MM.1S (cell line): ENCODE measurements at regions not wholly inside any gene's neighbourhood (a gene's known extent, or its start where the extent isn't known, plus 50 kb on each side); places are given as distances from the start of the nearest gene placed in this dataset.

Experiments used
- DNase-seq: peaks from one replicate; pipeline ENCODE4 v3.0.0-alpha.2; 2015
- H2AFZ ChIP-seq: fragments of 300-600 bp; sonication (generic); 2 replicates; pipeline ENCODE4 v1.6.0; 2016; ENCODE audit warnings: antibody characterized with exemption, low read length
- H3F3A ChIP-seq: fragments of 300-600 bp; sonication (generic); 2 replicates; pipeline ENCODE4 v1.6.1; 2016; ENCODE audit warnings: mild to moderate bottlenecking, antibody characterized with exemption, low read length, moderate library complexity, mixed read lengths; ENCODE audit not compliant: insufficient read depth
- H3K27ac ChIP-seq: fragments of 300-600 bp; sonication (generic); 2 replicates; pipeline ENCODE4 v1.5.1; 2016; ENCODE audit warnings: mild to moderate bottlenecking, low read length
- H3K27me3 ChIP-seq: fragments of 300-600 bp; sonication (generic); replicated peaks from 2 replicates; pipeline ENCODE4 v1.6.0; 2016; ENCODE audit warnings: low read length; ENCODE audit not compliant: insufficient read depth
- H3K36me3 ChIP-seq: fragments of 300-600 bp; sonication (generic); replicated peaks from 2 replicates; pipeline ENCODE4 v1.6.1; 2016; ENCODE audit warnings: mild to moderate bottlenecking, low read length, mixed read lengths; ENCODE audit not compliant: insufficient read depth
- H3K4me1 ChIP-seq: fragments of 300-600 bp; sonication (generic); 2 replicates; pipeline ENCODE4 v1.6.1; 2016; ENCODE audit warnings: low read length, mixed read lengths
- H3K4me2 ChIP-seq: fragments of 300-600 bp; sonication (generic); 2 replicates; pipeline ENCODE4 v1.6.0; 2016; ENCODE audit warnings: low read depth, low read length
- H3K4me3 ChIP-seq: fragments of 300-600 bp; sonication (generic); 2 replicates; pipeline ENCODE4 v1.5.1; 2016; ENCODE audit warnings: low read length, mixed read lengths
- H3K79me2 ChIP-seq: fragments of 300-600 bp; sonication (generic); 2 replicates; pipeline ENCODE4 v1.6.1; 2016; ENCODE audit warnings: mixed run types, low read length, mixed read lengths
- H3K9ac ChIP-seq: fragments of 300-600 bp; sonication (generic); 2 replicates; pipeline ENCODE4 v1.6.1; 2016; ENCODE audit warnings: low read length, mixed read lengths
- H3K9me2 ChIP-seq: fragments of 300-600 bp; sonication (generic); replicated peaks from 2 replicates; pipeline ENCODE4 v1.6.1; 2016; ENCODE audit warnings: mild to moderate bottlenecking, low read length, mixed read lengths; ENCODE audit not compliant: insufficient read depth
- H3K9me3 ChIP-seq: fragments of 300-600 bp; sonication (generic); replicated peaks from 2 replicates; pipeline ENCODE4 v1.6.1; 2016; ENCODE audit warnings: mild to moderate bottlenecking, low read length, mixed read lengths; ENCODE audit not compliant: insufficient read depth
- H4K20me1 ChIP-seq: fragments of 300-600 bp; sonication (generic); 2 replicates; pipeline ENCODE4 v1.6.1; 2016; ENCODE audit warnings: mild to moderate bottlenecking, low read length, moderate library complexity, mixed read lengths; ENCODE audit not compliant: insufficient read depth
- EZH2 ChIP-seq: fragments of 300-600 bp; sonication (generic); optimal IDR thresholded peaks from 2 replicates; pipeline ENCODE3; 2017; ENCODE audit warnings: low read depth, mild to moderate bottlenecking, antibody characterized with exemption, low read length, mixed read lengths
- EZH2phosphoT487 ChIP-seq: fragments of 300-600 bp; sonication (generic); IDR thresholded peaks from 2 replicates; pipeline ENCODE4 v1.6.1; 2018; ENCODE audit warnings: antibody characterized with exemption, low read length
- TF ChIP-seq, protein P1 (sequence below): fragments of 300-600 bp; sonication (generic); IDR thresholded peaks from 2 replicates; pipeline ENCODE4 v1.5.1; 2016; ENCODE audit warnings: antibody characterized with exemption, low read length, mixed read lengths

DNA sequence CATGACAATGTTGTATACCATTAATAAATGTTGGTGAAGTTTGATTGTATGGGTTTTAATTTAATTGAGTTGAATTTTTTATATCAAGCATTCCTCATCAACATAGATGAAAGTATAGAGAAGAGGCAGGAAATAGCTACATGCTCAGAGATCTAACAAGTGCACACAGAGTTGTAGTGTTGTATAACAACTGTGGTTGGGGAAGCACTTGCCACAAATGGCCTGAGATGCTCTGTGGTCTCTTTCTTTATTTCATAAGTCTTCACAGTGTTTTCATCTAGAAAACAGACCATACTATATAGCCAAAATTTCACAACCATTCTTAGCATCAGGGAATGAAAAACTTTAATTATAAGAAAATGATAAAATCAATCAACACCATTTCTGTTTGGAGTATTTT is 682.6 kb upstream of the NECTIN3 start:
- Histone ChIP-seq H3K9ac (no peak overlapping the region), H3K9me2 (no peaks in the 10 kb centered on the region), H3K9me3 (no peaks in the 10 kb centered on the region), H2AFZ (no peak overlapping the region), H3K27me3 (no peaks in the 10 kb centered on the region), H3K27ac (no peak overlapping the region), H3K4me1 (no peaks in the 10 kb centered on the region), H4K20me1 (no peaks in the 10 kb centered on the region), H3K36me3 (no peaks in the 10 kb centered on the region), H3K79me2 (no peaks in the 10 kb centered on the region), H3K4me3 (no peak overlapping the region), H3F3A (no peaks in the 10 kb centered on the region), H3K4me2 (no peak overlapping the region)
- TF ChIP-seq, protein P1, sequence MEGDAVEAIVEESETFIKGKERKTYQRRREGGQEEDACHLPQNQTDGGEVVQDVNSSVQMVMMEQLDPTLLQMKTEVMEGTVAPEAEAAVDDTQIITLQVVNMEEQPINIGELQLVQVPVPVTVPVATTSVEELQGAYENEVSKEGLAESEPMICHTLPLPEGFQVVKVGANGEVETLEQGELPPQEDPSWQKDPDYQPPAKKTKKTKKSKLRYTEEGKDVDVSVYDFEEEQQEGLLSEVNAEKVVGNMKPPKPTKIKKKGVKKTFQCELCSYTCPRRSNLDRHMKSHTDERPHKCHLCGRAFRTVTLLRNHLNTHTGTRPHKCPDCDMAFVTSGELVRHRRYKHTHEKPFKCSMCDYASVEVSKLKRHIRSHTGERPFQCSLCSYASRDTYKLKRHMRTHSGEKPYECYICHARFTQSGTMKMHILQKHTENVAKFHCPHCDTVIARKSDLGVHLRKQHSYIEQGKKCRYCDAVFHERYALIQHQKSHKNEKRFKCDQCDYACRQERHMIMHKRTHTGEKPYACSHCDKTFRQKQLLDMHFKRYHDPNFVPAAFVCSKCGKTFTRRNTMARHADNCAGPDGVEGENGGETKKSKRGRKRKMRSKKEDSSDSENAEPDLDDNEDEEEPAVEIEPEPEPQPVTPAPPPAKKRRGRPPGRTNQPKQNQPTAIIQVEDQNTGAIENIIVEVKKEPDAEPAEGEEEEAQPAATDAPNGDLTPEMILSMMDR: no peak
- no peak for TF ChIP-seq EZH2
- no peak for TF ChIP-seq EZH2phosphoT487
- DNase-seq: no peak

DNA sequence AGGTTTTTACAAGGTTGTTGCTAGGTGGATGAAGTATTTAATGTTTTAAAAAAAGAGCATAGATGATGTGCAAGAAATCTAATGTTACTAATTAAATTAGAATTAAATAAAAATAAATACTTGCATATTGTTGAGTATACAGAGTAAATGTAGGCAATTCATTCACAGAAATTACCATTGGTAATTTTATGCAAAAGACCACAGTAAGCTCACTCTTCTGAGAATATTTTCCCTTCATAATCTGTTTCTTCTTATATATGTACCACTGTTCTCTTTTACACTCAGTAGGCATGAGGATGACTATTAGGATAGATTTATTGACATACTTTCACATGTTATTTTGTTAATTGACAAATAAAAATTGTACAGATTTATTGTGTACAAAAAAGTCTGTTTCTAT is 681.2 kb upstream of the NECTIN3 start:
- Histone ChIP-seq H3K79me2 (no peaks in the 10 kb centered on the region), H2AFZ (no peak overlapping the region), H4K20me1 (no peaks in the 10 kb centered on the region), H3K4me3 (no peak overlapping the region), H3K4me2 (no peak overlapping the region), H3K9me3 (no peaks in the 10 kb centered on the region), H3K27ac (no peak overlapping the region), H3K4me1 (no peaks in the 10 kb centered on the region), H3K9ac (no peak overlapping the region), H3K36me3 (no peaks in the 10 kb centered on the region), H3F3A (no peaks in the 10 kb centered on the region), H3K27me3 (no peaks in the 10 kb centered on the region), H3K9me2 (no peaks in the 10 kb centered on the region)
- no peak for DNase-seq
- no peak for TF ChIP-seq EZH2phosphoT487
- TF ChIP-seq EZH2: no peak

DNA sequence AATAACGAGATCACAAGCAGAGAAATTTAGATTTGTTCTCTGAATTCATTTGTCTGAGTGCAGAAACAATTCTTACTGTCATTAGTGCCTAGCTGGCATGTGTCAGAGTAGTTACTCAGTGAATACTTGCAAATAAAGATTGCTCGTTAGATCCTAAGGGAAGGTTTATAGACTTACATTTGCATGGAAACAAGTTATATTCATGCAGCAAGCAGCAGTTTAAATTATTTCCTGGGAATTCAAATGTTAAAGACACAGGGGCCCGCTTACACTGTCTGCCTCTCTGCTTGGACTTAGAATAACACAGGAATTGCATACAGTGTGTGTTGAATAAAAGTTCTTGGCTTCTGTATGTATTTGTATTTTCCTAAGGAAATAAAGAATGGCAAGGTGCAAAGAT is 680.6 kb upstream of the NECTIN3 start:
- Histone ChIP-seq H3K4me2 (no peak overlapping the region), H2AFZ (no peak overlapping the region), H3K27ac (no peak overlapping the region), H3K9ac (no peak overlapping the region), H3K79me2 (no peaks in the 10 kb centered on the region), H3F3A (no peaks in the 10 kb centered on the region), H3K9me3 (no peaks in the 10 kb centered on the region), H4K20me1 (no peaks in the 10 kb centered on the region), H3K36me3 (no peaks in the 10 kb centered on the region), H3K4me1 (no peaks in the 10 kb centered on the region), H3K9me2 (no peaks in the 10 kb centered on the region), H3K4me3 (no peak overlapping the region), H3K27me3 (no peaks in the 10 kb centered on the region)
- DNase-seq: no peak
- no peak for TF ChIP-seq EZH2
- TF ChIP-seq EZH2phosphoT487: no peak
- TF ChIP-seq, protein P1: no peak

DNA sequence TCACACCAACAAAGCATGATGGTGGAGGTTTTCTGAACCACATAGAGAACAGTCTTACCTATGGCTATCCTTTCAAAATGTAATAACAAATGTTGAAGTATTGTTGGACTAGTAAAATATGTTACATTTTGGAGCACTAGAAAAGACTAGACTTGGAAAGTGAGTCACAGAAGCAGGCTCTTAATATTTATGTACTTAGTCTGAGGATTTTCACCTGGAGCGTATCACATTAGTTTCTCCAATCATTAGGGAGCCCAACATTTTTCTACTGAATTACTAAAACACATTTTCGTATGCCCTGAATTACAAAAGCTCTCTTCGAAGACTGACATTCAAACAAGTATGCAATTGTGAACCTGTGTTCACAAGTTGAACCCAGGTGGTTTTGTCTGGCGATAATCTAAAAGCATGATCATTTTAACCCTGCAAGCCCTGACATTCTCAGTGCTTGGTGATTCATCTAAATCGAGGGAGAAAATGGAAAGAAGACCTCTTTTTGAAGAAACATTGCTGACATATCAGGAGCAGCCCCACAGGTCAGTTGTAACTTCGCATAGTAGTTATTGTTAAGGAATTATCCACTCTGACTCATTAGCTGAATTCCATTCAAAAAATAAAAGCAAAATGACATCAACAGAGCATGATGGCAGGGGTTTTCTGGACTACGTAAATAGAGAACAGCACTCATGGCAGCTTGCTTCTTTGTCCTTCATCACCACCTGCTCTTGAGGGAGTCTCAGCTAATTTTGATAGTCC is 679.8 kb upstream of the NECTIN3 start:
- Histone ChIP-seq H3K4me3 (no peak overlapping the region), H3F3A (no peaks in the 10 kb centered on the region), H3K36me3 (no peaks in the 10 kb centered on the region), H4K20me1 (no peaks in the 10 kb centered on the region), H3K9me3 (no peaks in the 10 kb centered on the region), H3K27ac (no peak overlapping the region), H3K9ac (no peak overlapping the region), H2AFZ (no peak overlapping the region), H3K27me3 (no peaks in the 10 kb centered on the region), H3K4me2 (no peak overlapping the region), H3K79me2 (no peaks in the 10 kb centered on the region), H3K4me1 (no peaks in the 10 kb centered on the region), H3K9me2 (no peaks in the 10 kb centered on the region)
- no peak for DNase-seq
- TF ChIP-seq EZH2phosphoT487 (no peak), EZH2 (no peak)
- TF ChIP-seq, protein P1: no peak
